ENCODE measurements at regions not wholly inside any gene's neighbourhood (a gene's known extent, or its start where the extent isn't known, plus 50 kb on each side); places are given as distances from the start of the nearest gene placed in this dataset.

GRCh38 chr11:115920841-115921480 is 416.7 kb upstream of the CADM1 start:
- TF ChIP-seq CTCF (IDR thresholded peaks at IDR 0.05; ENCODE audit: low read depth, low read length, missing input control), result no peak
- TF ChIP-seq, protein P1, sequence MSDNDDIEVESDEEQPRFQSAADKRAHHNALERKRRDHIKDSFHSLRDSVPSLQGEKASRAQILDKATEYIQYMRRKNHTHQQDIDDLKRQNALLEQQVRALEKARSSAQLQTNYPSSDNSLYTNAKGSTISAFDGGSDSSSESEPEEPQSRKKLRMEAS (IDR thresholded peaks at IDR 0.05), result no peak
- no peak for TF ChIP-seq TAF1 (conservative IDR thresholded peaks at IDR 0.05)
- no peak for TF ChIP-seq JUND (IDR thresholded peaks at IDR 0.05)
- TF ChIP-seq, protein P2, sequence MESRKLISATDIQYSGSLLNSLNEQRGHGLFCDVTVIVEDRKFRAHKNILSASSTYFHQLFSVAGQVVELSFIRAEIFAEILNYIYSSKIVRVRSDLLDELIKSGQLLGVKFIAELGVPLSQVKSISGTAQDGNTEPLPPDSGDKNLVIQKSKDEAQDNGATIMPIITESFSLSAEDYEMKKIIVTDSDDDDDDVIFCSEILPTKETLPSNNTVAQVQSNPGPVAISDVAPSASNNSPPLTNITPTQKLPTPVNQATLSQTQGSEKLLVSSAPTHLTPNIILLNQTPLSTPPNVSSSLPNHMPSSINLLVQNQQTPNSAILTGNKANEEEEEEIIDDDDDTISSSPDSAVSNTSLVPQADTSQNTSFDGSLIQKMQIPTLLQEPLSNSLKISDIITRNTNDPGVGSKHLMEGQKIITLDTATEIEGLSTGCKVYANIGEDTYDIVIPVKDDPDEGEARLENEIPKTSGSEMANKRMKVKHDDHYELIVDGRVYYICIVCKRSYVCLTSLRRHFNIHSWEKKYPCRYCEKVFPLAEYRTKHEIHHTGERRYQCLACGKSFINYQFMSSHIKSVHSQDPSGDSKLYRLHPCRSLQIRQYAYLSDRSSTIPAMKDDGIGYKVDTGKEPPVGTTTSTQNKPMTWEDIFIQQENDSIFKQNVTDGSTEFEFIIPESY (IDR thresholded peaks at IDR 0.05), result no peak
- no peak for TF ChIP-seq EGR1 (IDR thresholded peaks at IDR 0.05; ENCODE audit: low read depth in 2 of 2)
- TF ChIP-seq GABPA (IDR thresholded peaks at IDR 0.05 in 1 of 2, conservative IDR thresholded peaks at IDR 0.05 in 1 of 2), result no peak
- TF ChIP-seq, protein P3, sequence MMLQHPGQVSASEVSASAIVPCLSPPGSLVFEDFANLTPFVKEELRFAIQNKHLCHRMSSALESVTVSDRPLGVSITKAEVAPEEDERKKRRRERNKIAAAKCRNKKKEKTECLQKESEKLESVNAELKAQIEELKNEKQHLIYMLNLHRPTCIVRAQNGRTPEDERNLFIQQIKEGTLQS (IDR thresholded peaks at IDR 0.05), result no peak
- no peak for TF ChIP-seq RXRA (IDR thresholded peaks at IDR 0.05)
- no peak for TF ChIP-seq RAD21 (IDR thresholded peaks at IDR 0.05)
- TF ChIP-seq, protein P4, sequence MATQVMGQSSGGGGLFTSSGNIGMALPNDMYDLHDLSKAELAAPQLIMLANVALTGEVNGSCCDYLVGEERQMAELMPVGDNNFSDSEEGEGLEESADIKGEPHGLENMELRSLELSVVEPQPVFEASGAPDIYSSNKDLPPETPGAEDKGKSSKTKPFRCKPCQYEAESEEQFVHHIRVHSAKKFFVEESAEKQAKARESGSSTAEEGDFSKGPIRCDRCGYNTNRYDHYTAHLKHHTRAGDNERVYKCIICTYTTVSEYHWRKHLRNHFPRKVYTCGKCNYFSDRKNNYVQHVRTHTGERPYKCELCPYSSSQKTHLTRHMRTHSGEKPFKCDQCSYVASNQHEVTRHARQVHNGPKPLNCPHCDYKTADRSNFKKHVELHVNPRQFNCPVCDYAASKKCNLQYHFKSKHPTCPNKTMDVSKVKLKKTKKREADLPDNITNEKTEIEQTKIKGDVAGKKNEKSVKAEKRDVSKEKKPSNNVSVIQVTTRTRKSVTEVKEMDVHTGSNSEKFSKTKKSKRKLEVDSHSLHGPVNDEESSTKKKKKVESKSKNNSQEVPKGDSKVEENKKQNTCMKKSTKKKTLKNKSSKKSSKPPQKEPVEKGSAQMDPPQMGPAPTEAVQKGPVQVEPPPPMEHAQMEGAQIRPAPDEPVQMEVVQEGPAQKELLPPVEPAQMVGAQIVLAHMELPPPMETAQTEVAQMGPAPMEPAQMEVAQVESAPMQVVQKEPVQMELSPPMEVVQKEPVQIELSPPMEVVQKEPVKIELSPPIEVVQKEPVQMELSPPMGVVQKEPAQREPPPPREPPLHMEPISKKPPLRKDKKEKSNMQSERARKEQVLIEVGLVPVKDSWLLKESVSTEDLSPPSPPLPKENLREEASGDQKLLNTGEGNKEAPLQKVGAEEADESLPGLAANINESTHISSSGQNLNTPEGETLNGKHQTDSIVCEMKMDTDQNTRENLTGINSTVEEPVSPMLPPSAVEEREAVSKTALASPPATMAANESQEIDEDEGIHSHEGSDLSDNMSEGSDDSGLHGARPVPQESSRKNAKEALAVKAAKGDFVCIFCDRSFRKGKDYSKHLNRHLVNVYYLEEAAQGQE (IDR thresholded peaks at IDR 0.05), result no peak
- no peak for TF ChIP-seq YY1 (IDR thresholded peaks at IDR 0.05)
- no peak for TF ChIP-seq FOXA2 (IDR thresholded peaks at IDR 0.05)
- TF ChIP-seq SP1 (IDR thresholded peaks at IDR 0.05), result no peak
